ENCODE measurements at regions not wholly inside any gene's neighbourhood (a gene's known extent, or its start where the extent isn't known, plus 50 kb on each side); places are given as distances from the start of the nearest gene placed in this dataset.

DNA sequence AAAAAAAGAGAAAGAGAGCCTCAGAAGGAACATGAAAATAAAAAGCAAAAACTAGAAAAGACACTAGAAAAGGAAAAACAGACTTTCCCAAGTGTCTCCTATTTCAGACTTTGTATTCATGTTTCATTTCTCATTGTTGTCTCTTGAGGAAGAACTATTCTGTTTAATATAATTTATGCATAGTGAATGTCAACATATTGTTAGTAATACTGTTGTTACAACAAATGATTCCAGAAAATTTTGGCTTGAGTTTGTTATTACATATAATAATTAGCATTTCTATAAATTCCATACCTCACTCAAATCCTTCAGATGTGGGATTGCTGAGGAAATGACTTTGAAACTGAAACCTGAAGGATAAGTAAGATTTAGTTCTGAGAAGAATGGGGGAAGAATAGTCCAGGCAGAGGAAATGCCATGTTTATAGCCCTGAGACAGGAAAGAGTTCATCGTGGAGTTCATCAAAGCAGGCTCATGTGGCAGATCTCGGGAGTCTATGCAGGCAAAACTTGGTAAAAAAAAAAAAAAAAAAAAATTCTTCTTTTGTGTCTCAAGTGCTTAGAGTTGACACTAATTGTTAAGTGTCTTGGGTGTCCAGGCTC, 53.1 kb upstream of the EIF2S2 start:
- TF ChIP-seq, protein P1, sequence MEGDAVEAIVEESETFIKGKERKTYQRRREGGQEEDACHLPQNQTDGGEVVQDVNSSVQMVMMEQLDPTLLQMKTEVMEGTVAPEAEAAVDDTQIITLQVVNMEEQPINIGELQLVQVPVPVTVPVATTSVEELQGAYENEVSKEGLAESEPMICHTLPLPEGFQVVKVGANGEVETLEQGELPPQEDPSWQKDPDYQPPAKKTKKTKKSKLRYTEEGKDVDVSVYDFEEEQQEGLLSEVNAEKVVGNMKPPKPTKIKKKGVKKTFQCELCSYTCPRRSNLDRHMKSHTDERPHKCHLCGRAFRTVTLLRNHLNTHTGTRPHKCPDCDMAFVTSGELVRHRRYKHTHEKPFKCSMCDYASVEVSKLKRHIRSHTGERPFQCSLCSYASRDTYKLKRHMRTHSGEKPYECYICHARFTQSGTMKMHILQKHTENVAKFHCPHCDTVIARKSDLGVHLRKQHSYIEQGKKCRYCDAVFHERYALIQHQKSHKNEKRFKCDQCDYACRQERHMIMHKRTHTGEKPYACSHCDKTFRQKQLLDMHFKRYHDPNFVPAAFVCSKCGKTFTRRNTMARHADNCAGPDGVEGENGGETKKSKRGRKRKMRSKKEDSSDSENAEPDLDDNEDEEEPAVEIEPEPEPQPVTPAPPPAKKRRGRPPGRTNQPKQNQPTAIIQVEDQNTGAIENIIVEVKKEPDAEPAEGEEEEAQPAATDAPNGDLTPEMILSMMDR (IDR thresholded peaks at IDR 0.05), result no peak
- TF ChIP-seq POLR2AphosphoS5 (IDR thresholded peaks at IDR 0.05), result no peak

All from prostate gland (tissue), 2 donors.